Panc1 (cell line): ENCODE measurements at regions not wholly inside any gene's neighbourhood (a gene's known extent, or its start where the extent isn't known, plus 50 kb on each side); places are given as distances from the start of the nearest gene placed in this dataset.

Experiments
- POLR2AphosphoS5 ChIP-seq: IDR thresholded peaks from 2 replicates; pipeline ENCODE4 v1.6.1; 2012; ENCODE audit warnings: mild to moderate bottlenecking, low read depth, low read length, moderate library complexity
- SIN3A ChIP-seq: IDR thresholded peaks from 2 replicates; pipeline ENCODE4 v1.6.1; 2012; ENCODE audit warnings: low read depth, mild to moderate bottlenecking, low read length, moderate library complexity, borderline replicate concordance; ENCODE audit not compliant: insufficient read depth
- TCF7L2 ChIP-seq: IDR thresholded peaks from 2 replicates; pipeline ENCODE4 v1.6.1; 2011; ENCODE audit warnings: mild to moderate bottlenecking, low read depth, low read length, inconsistent platforms
- TF ChIP-seq, protein P1 (sequence below): fragments of 450-650 bp; IDR thresholded peaks from 2 replicates; pipeline ENCODE4 v1.5.1; 2017; ENCODE audit warnings: mild to moderate bottlenecking
- TF ChIP-seq, protein P2 (sequence below), 2 experiments: IDR thresholded peaks; 2 replicates each; pipeline ENCODE4 v1.6.1; 2011 to 2012; ENCODE audit warnings: low read depth in 2 of 2, control low read depth in 1 of 2, low read length in 1 of 2, mild to moderate bottlenecking in 1 of 2, moderate library complexity in 1 of 2; ENCODE audit not compliant: insufficient read depth in 1 of 2

DNA sequence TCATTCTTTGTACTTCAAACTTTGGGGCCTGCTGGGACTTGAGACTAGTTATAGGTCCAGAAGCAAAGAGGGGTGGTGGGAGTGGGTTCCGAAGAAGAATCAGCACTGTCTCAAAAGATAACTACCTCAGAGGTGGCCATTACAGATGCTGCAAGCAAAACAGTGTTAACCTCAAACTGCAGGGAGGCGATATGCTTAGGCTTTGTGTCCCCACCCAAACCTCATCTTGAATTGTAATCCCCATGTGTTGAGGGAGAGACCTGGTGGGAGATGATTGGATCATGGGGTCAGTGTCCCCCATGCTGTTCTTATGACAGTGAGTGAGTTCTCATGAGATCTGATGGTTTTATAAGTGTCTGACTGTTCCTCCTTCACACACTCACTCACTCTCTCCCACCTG lies 545.3 kb downstream of the XYLT1 start:
- TF ChIP-seq, protein P1, sequence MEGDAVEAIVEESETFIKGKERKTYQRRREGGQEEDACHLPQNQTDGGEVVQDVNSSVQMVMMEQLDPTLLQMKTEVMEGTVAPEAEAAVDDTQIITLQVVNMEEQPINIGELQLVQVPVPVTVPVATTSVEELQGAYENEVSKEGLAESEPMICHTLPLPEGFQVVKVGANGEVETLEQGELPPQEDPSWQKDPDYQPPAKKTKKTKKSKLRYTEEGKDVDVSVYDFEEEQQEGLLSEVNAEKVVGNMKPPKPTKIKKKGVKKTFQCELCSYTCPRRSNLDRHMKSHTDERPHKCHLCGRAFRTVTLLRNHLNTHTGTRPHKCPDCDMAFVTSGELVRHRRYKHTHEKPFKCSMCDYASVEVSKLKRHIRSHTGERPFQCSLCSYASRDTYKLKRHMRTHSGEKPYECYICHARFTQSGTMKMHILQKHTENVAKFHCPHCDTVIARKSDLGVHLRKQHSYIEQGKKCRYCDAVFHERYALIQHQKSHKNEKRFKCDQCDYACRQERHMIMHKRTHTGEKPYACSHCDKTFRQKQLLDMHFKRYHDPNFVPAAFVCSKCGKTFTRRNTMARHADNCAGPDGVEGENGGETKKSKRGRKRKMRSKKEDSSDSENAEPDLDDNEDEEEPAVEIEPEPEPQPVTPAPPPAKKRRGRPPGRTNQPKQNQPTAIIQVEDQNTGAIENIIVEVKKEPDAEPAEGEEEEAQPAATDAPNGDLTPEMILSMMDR, result no peak
- TF ChIP-seq SIN3A (no peak), POLR2AphosphoS5 (no peak), TCF7L2 (no peak)
- TF ChIP-seq, protein P2, sequence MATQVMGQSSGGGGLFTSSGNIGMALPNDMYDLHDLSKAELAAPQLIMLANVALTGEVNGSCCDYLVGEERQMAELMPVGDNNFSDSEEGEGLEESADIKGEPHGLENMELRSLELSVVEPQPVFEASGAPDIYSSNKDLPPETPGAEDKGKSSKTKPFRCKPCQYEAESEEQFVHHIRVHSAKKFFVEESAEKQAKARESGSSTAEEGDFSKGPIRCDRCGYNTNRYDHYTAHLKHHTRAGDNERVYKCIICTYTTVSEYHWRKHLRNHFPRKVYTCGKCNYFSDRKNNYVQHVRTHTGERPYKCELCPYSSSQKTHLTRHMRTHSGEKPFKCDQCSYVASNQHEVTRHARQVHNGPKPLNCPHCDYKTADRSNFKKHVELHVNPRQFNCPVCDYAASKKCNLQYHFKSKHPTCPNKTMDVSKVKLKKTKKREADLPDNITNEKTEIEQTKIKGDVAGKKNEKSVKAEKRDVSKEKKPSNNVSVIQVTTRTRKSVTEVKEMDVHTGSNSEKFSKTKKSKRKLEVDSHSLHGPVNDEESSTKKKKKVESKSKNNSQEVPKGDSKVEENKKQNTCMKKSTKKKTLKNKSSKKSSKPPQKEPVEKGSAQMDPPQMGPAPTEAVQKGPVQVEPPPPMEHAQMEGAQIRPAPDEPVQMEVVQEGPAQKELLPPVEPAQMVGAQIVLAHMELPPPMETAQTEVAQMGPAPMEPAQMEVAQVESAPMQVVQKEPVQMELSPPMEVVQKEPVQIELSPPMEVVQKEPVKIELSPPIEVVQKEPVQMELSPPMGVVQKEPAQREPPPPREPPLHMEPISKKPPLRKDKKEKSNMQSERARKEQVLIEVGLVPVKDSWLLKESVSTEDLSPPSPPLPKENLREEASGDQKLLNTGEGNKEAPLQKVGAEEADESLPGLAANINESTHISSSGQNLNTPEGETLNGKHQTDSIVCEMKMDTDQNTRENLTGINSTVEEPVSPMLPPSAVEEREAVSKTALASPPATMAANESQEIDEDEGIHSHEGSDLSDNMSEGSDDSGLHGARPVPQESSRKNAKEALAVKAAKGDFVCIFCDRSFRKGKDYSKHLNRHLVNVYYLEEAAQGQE (IDR thresholded peaks at IDR 0.05; ENCODE audit: insufficient read depth in 1 of 2, low read depth in 2 of 2, low read length in 1 of 2), result no peak
